NCI-H526 treated with DMSO at 0.1 percent for 48 hours (cell line): ENCODE measurements at regions not wholly inside any gene's neighbourhood (a gene's known extent, or its start where the extent isn't known, plus 50 kb on each side); places are given as distances from the start of the nearest gene placed in this dataset.
"Not testable (repeated sequence)": the region's sequence is repeated elsewhere in the genome, so short reads cannot be mapped to it uniquely, and the experiment has no call there.

Experiments used
- DNase-seq: peaks from one replicate; lab custom pipeline; 2025; lab: John Stamatoyannopoulos, UW

- DNase-seq: no peak
Measured at GRCh38 chr4:53866055-53866454, 198.3 kb downstream of the CHIC2 start.

- DNase-seq: no peak
Measured at GRCh38 chr4:53865054-53865453, 199.4 kb downstream of the CHIC2 start.

- DNase-seq: no peak
Measured at GRCh38 chr4:53863736-53864365, 200.6 kb downstream of the CHIC2 start.

- DNase-seq: no peak
Measured at GRCh38 chr4:53863158-53863557, 201.2 kb downstream of the CHIC2 start.

- peak; percentile 28 for DNase-seq
Measured at GRCh38 chr4:53861856-53862610, 202.4 kb downstream of the CHIC2 start.

GRCh38 chr4:53859305-53859704 lies 205.1 kb downstream of the CHIC2 start:
- no peak for DNase-seq

- no peak for DNase-seq
Measured at GRCh38 chr4:53858744-53859143, 205.7 kb downstream of the CHIC2 start.

GRCh38 chr4:53855581-53856250 lies 208.7 kb downstream of the CHIC2 start:
- peak; percentile 96 for DNase-seq

GRCh38 chr4:53854991-53855568 lies 209.3 kb downstream of the CHIC2 start:
- DNase-seq: peak; percentile 61

- no peak for DNase-seq
Measured at GRCh38 chr4:53852343-53852742, 212.1 kb downstream of the CHIC2 start.

- DNase-seq: no peak
Measured at GRCh38 chr4:53847965-53848364, 216.4 kb downstream of the CHIC2 start.

GRCh38 chr4:53844551-53844950 lies 219.9 kb downstream of the CHIC2 start:
- DNase-seq: no peak

GRCh38 chr4:53844133-53844532 lies 220.3 kb downstream of the CHIC2 start:
- no peak for DNase-seq

GRCh38 chr4:53841711-53842110 lies 222.7 kb downstream of the CHIC2 start:
- no peak for DNase-seq

- DNase-seq: no peak
Measured at GRCh38 chr4:53840643-53841042, 223.8 kb downstream of the CHIC2 start.

GRCh38 chr4:53833302-53834003 lies 231.0 kb downstream of the CHIC2 start:
- not testable (repeated sequence) for DNase-seq

GRCh38 chr4:53832549-53832948 lies 231.9 kb downstream of the CHIC2 start:
- no peak for DNase-seq

- DNase-seq: no peak
Measured at GRCh38 chr4:53830511-53830910, 233.9 kb downstream of the CHIC2 start.

GRCh38 chr4:53821179-53821851 lies 230.0 kb upstream of the LNX1 start:
- DNase-seq: no peak

- DNase-seq: no peak
Measured at GRCh38 chr4:53818104-53818503, 226.8 kb upstream of the LNX1 start.

GRCh38 chr4:53816561-53816960 lies 225.3 kb upstream of the LNX1 start:
- no peak for DNase-seq

GRCh38 chr4:53815281-53815680 lies 224.0 kb upstream of the LNX1 start:
- DNase-seq: no peak
